ENCODE measurements at regions not wholly inside any gene's neighbourhood (a gene's known extent, or its start where the extent isn't known, plus 50 kb on each side); places are given as distances from the start of the nearest gene placed in this dataset.
"Not testable (repeated sequence)": the region's sequence is repeated elsewhere in the genome, so short reads cannot be mapped to it uniquely, and the experiment has no call there.

GRCh38 chr9:81814794-81815464 is 113.3 kb upstream of the SPATA31D4 start:
- no peak for DNase-seq

GRCh38 chr9:81815781-81816180 is 112.4 kb upstream of the SPATA31D4 start:
- no peak for DNase-seq

- no peak for DNase-seq
These were observed 109.1 kb upstream of the SPATA31D4 start for GRCh38 chr9:81819155-81819554.

GRCh38 chr9:81819859-81820546 is 108.2 kb upstream of the SPATA31D4 start:
- DNase-seq = no peak

- no peak for DNase-seq
These were observed 105.8 kb upstream of the SPATA31D4 start for GRCh38 chr9:81822301-81822865.

- no peak for DNase-seq
These were observed 105.3 kb upstream of the SPATA31D4 start for GRCh38 chr9:81822967-81823366.

- no peak for DNase-seq
These were observed 104.3 kb upstream of the SPATA31D4 start for GRCh38 chr9:81823672-81824554.

GRCh38 chr9:81824802-81825730 is 103.2 kb upstream of the SPATA31D4 start:
- DNase-seq = no peak

GRCh38 chr9:81825846-81826516 is 102.2 kb upstream of the SPATA31D4 start:
- no peak for DNase-seq

GRCh38 chr9:81826517-81826906 is 101.7 kb upstream of the SPATA31D4 start:
- DNase-seq = peak; percentile 67

GRCh38 chr9:81827616-81828296 is 100.5 kb upstream of the SPATA31D4 start:
- no peak for DNase-seq

- DNase-seq = no peak
These were observed 98.9 kb upstream of the SPATA31D4 start for GRCh38 chr9:81829195-81829882.

- DNase-seq = not testable (repeated sequence)
These were observed 97.8 kb upstream of the SPATA31D4 start for GRCh38 chr9:81830431-81830830.

- no peak for DNase-seq
These were observed 95.5 kb upstream of the SPATA31D4 start for GRCh38 chr9:81832571-81833285.

GRCh38 chr9:81833563-81834345 is 94.5 kb upstream of the SPATA31D4 start:
- no peak for DNase-seq

GRCh38 chr9:81841333-81841732 is 86.9 kb upstream of the SPATA31D4 start:
- DNase-seq = no peak

- DNase-seq = no peak
These were observed 84.1 kb upstream of the SPATA31D4 start for GRCh38 chr9:81844131-81844567.

GRCh38 chr9:81847181-81847915 is 80.9 kb upstream of the SPATA31D4 start:
- DNase-seq = no peak

Data from NCI-H1105 (cell line).